GM21576 (cell line): ENCODE measurements at regions not wholly inside any gene's neighbourhood (a gene's known extent, or its start where the extent isn't known, plus 50 kb on each side); places are given as distances from the start of the nearest gene placed in this dataset.

Experiments
- ATAC-seq: cut with Tn5 transposase; IDR thresholded peaks from one replicate; pipeline ENCODE4 v1.9.1; 2021; ENCODE audit warnings: mild to moderate bottlenecking, moderate library complexity; ENCODE audit not compliant: unreplicated experiment

GRCh38 chr2:59015027-59015426 lies 773.9 kb upstream of the FANCL start:
- ATAC-seq = no peak

GRCh38 chr2:59012971-59013370 lies 771.8 kb upstream of the FANCL start:
- ATAC-seq = no peak

GRCh38 chr2:59012234-59012633 lies 771.1 kb upstream of the FANCL start:
- no peak for ATAC-seq

GRCh38 chr2:59008950-59009349 lies 767.8 kb upstream of the FANCL start:
- no peak for ATAC-seq

GRCh38 chr2:59005836-59006615 lies 764.9 kb upstream of the FANCL start:
- ATAC-seq = no peak

- ATAC-seq = no peak
These were observed 763.5 kb upstream of the FANCL start for GRCh38 chr2:59004621-59005020.

- no peak for ATAC-seq
These were observed 759.7 kb upstream of the FANCL start for GRCh38 chr2:59000796-59001195.

GRCh38 chr2:58992062-58992706 lies 751.1 kb upstream of the FANCL start:
- no peak for ATAC-seq

- no peak for ATAC-seq
These were observed 750.2 kb upstream of the FANCL start for GRCh38 chr2:58991357-58991756.

GRCh38 chr2:58985541-58985940 lies 744.4 kb upstream of the FANCL start:
- ATAC-seq = no peak

- no peak for ATAC-seq
These were observed 743.6 kb upstream of the FANCL start for GRCh38 chr2:58984731-58985130.

GRCh38 chr2:58983111-58983510 lies 742.0 kb upstream of the FANCL start:
- no peak for ATAC-seq

GRCh38 chr2:58981237-58981636 lies 740.1 kb upstream of the FANCL start:
- no peak for ATAC-seq

- no peak for ATAC-seq
These were observed 735.4 kb upstream of the FANCL start for GRCh38 chr2:58976375-58977071.

- no peak for ATAC-seq
These were observed 733.8 kb upstream of the FANCL start for GRCh38 chr2:58974881-58975280.

- ATAC-seq = no peak
These were observed 733.3 kb upstream of the FANCL start for GRCh38 chr2:58974426-58974825.

GRCh38 chr2:58973811-58974281 lies 732.7 kb upstream of the FANCL start:
- ATAC-seq = no peak

GRCh38 chr2:58972737-58973136 lies 731.6 kb upstream of the FANCL start:
- no peak for ATAC-seq

GRCh38 chr2:58971511-58972360 lies 730.6 kb upstream of the FANCL start:
- no peak for ATAC-seq

GRCh38 chr2:58970365-58970764 lies 729.2 kb upstream of the FANCL start:
- ATAC-seq = no peak

- ATAC-seq = no peak
These were observed 727.8 kb upstream of the FANCL start for GRCh38 chr2:58968885-58969284.
